GM12878 (cell line): ENCODE measurements at regions not wholly inside any gene's neighbourhood (a gene's known extent, or its start where the extent isn't known, plus 50 kb on each side); places are given as distances from the start of the nearest gene placed in this dataset.

Experiments
- BCLAF1 ChIP-seq: fragments of 450-650 bp; IDR thresholded peaks from 2 replicates; pipeline ENCODE4 v1.6.1; 2017; ENCODE audit warnings: antibody characterized with exemption, mild to moderate bottlenecking, moderate library complexity
- EP300 ChIP-seq, 2 experiments: fragments of 150-350 bp in 1 of 2; IDR thresholded peaks; 2 replicates each; pipeline ENCODE4 v1.6.1; 2011 to 2012; ENCODE audit warnings: low read depth in 2 of 2, low read length in 2 of 2, borderline replicate concordance in 1 of 2, improper control_type of control experiment in 1 of 2, inconsistent platforms in 1 of 2; ENCODE audit not compliant: control insufficient read depth in 1 of 2
- JUND ChIP-seq: IDR thresholded peaks from 2 replicates; pipeline ENCODE4 v1.6.1; 2012; ENCODE audit warnings: low read depth, mild to moderate bottlenecking, low read length, improper control_type of control experiment, moderate library complexity
- MYC ChIP-seq: IDR thresholded peaks from 2 replicates; pipeline ENCODE4 v1.6.1; 2011; ENCODE audit warnings: mild to moderate bottlenecking, low read length, moderate library complexity, inconsistent platforms; ENCODE audit not compliant: insufficient read depth, insufficient replicate concordance, insufficient read length, severe bottlenecking
- NFIC ChIP-seq: IDR thresholded peaks from 2 replicates; pipeline ENCODE4 v1.6.1; 2012; ENCODE audit warnings: low read depth, mild to moderate bottlenecking, inconsistent platforms, low read length, moderate library complexity
- POLR2AphosphoS5 ChIP-seq: IDR thresholded peaks from 2 replicates; pipeline ENCODE4 v1.6.1; 2011; ENCODE audit warnings: mild to moderate bottlenecking, low read length, inconsistent platforms
- RFX5 ChIP-seq: IDR thresholded peaks from 2 replicates; pipeline ENCODE4 v1.6.1; 2011; ENCODE audit warnings: low read depth, low read length, improper control_type of control experiment
- SIX5 ChIP-seq: IDR thresholded peaks from 2 replicates; pipeline ENCODE4 v1.6.1; 2011; ENCODE audit warnings: mild to moderate bottlenecking, low read depth, low read length, moderate library complexity; ENCODE audit not compliant: severe bottlenecking
- SMAD1 ChIP-seq: fragments of 450-650 bp; IDR thresholded peaks from 2 replicates; pipeline ENCODE4 v1.6.1; 2018; ENCODE audit warnings: mild to moderate bottlenecking, low read depth; ENCODE audit not compliant: partially characterized antibody
- SMC3 ChIP-seq: IDR thresholded peaks from 2 replicates; pipeline ENCODE4 v1.6.1; 2011; ENCODE audit warnings: low read length, improper control_type of control experiment, borderline replicate concordance
- SUZ12 ChIP-seq: fragments of 200-600 bp; sonication (generic); IDR thresholded peaks from one replicate; pipeline ENCODE4 v1.6.1; 2018; ENCODE audit warnings: antibody characterized with exemption, mild to moderate bottlenecking; ENCODE audit not compliant: unreplicated experiment
- ZNF622 ChIP-seq: fragments of 450-650 bp; IDR thresholded peaks from 2 replicates; pipeline ENCODE4 v1.6.1; 2017; ENCODE audit warnings: mild to moderate bottlenecking, inconsistent platforms
- TF ChIP-seq, protein P1 (sequence below), 3 experiments: IDR thresholded peaks in 2 of 3; conservative IDR thresholded peaks in 1 of 3; 2 replicates each; pipeline ENCODE4 v1.5.1; 2011; ENCODE audit warnings: low read depth in 3 of 3, low read length in 3 of 3, mild to moderate bottlenecking in 3 of 3, control low read depth in 2 of 3, moderate library complexity in 2 of 3, inconsistent platforms in 1 of 3, mixed read lengths in 1 of 3; ENCODE audit not compliant: control insufficient read depth in 2 of 3, insufficient read depth in 1 of 3; ENCODE audit errors: extremely low read depth in 1 of 3

GRCh38 chr2:228540976-228541375 is 359.5 kb upstream of the SPHKAP start:
- TF ChIP-seq, protein P1, sequence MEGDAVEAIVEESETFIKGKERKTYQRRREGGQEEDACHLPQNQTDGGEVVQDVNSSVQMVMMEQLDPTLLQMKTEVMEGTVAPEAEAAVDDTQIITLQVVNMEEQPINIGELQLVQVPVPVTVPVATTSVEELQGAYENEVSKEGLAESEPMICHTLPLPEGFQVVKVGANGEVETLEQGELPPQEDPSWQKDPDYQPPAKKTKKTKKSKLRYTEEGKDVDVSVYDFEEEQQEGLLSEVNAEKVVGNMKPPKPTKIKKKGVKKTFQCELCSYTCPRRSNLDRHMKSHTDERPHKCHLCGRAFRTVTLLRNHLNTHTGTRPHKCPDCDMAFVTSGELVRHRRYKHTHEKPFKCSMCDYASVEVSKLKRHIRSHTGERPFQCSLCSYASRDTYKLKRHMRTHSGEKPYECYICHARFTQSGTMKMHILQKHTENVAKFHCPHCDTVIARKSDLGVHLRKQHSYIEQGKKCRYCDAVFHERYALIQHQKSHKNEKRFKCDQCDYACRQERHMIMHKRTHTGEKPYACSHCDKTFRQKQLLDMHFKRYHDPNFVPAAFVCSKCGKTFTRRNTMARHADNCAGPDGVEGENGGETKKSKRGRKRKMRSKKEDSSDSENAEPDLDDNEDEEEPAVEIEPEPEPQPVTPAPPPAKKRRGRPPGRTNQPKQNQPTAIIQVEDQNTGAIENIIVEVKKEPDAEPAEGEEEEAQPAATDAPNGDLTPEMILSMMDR (IDR thresholded peaks at IDR 0.05 in 2 of 3, conservative IDR thresholded peaks at IDR 0.05 in 1 of 3; ENCODE audit: control insufficient read depth in 2 of 3, extremely low read depth in 1 of 3, insufficient read depth in 1 of 3, low read depth in 3 of 3, low read length in 3 of 3), result no peak
- TF ChIP-seq BCLAF1 (no peak), POLR2AphosphoS5 (no peak), RFX5 (no peak), SMAD1 (no peak), EP300 (IDR thresholded peaks at IDR 0.05; ENCODE audit: borderline replicate concordance in 1 of 2, control insufficient read depth in 1 of 2, low read depth in 2 of 2, low read length in 2 of 2) (no peak), SUZ12 (no peak), ZNF622 (no peak), JUND (no peak), SIX5 (no peak), SMC3 (no peak), MYC (no peak), NFIC (no peak)
